ENCODE measurements at regions not wholly inside any gene's neighbourhood (a gene's known extent, or its start where the extent isn't known, plus 50 kb on each side); places are given as distances from the start of the nearest gene placed in this dataset.

DNA sequence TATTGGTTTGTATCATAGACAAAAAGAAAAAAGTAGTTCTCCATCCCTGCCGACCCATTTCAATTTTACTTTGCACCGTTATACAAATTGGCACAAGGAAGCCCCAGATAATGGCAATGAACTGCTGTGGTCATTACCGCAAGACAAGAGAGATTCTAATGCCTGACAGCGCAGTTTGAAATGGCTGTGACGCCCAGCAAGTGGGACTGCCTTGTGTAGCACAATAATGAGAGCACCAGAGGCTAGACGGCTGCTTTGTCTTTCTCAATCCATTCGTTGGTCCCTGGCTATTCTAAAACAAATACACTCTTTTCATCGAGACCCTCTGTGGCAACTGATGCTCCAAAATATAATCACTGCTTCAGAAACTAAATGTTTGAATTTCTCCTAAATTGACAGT, 192.4 kb upstream of the NEIL3 start:
- DNase-seq: no peak

DNA sequence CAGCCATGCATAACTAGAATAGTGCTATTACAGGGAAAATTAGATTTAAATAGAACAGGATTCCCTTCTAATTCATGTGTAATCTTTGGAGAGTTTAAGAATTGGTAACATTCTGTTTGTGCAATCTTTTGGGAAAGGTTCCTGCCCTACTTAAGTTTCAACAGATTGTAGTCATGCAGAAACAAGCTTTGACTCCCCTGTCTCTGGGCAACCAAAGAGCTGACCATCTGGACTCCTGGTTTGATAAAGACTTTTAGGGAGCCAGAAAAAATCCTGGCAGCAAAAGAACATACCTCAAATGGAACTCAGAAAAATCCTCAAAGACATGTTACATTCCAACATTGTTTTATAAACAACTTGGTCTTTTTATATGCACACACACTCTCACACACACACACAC, 191.1 kb upstream of the NEIL3 start:
- DNase-seq: no peak

DNA sequence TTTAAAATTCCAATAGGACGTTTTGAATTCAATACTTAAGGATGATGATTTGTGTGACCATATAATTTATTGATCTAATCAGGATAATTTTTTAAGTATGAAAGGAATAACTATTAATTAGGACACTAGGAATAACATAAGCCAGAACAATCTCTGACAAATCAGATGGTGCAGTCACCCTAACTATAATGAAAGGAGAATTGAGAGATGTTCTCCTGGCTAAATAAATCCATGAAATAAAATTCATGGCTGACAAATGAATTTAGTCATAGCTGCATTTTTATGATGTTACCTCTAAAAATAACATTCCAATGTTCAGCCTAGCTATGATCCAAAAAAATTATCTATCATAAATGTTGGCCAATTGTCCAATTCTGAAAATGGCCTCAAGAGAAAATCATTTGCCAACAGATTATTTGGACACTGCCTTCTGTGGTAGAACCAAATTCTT, 190.6 kb upstream of the NEIL3 start:
- no peak for DNase-seq

DNA sequence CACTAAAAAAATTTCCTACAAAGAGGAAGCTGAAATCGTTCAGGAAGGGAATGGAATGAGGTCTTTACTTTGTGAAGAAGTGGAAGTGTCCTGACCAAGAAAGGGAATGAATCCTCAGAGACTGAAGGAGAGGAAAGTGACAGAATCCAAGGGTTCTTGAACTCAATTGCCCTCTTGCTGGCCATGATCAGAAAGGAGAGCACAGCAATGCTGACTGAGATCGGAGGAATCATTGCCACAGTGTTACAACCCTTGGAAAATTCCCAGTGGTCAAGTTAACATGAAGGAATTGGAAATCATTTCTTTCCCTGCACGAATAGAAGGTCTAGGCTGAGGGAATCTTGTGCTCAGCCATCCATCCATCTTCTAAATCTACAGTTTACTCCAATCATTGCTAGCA, 190.0 kb upstream of the NEIL3 start:
- no peak for DNase-seq

DNA sequence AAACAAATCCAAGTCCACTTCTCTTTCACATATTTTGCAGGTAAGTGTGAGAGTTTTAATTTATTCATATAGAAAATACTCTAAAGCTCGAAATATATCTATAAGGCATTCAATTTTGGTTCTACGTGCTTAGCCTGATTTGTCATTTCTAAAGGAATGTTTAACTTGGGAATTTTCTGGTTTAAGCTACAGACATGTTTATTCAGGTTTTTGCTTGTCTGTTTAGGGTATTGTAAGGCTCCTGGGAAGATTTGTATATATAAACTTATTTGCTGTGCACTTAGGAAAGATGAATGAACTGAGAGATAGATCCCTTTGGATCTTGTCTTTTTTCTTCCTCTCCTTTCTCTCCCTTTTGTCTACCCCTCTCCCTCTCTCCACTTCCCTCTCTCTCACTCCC, 185.9 kb upstream of the NEIL3 start:
- no peak for DNase-seq

DNA sequence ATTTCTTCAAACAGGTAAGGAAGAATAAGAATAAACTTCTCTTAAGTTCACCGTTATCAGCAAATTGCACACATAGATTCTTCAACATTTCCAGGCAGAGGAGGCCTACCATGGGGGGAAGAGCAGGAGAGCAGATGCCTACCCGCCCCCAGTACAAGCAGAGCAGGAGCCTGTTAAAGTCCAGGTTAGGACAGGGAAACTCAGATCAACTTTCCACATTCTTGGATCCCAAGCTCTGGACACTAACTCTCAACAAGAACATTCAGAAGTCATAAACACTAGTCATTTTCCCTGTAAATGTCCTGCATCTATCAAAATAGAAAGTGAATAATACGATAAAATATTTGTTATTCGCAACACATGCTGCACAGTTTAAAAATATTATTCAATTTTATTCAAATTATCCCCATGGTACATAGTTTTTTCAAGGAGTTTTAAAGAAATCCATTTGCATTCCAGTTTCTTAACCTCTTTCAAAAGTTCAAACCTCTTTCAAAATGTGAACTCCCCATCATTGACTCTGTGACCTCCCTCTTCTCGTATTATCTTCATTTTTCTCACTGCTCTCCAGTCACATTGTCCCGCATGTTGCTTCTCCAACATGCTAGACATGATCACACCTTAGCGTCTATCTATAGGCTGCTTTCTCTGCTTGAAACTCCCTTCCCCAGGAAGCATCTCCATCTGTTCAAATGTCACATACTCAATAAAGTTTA, 185.2 kb upstream of the NEIL3 start:
- DNase-seq: no peak

DNA sequence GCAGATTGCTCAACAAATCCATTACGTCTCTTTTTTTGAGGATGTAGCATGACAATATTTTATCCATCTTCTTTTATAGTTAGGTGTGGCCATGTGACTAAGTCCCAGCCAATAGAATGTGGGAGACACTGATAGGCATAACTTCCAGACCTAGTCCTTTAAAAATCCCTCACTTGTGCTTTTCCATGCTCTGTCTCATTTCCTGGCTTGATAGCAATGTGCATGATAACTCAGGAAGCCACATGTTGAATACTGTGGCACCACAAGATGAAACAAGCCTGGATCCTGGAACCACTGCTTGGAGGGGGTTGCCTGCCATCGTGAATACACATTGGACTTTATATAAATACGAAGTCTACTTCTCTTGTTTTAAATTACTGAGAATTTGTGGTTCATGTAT, 184.0 kb upstream of the NEIL3 start:
- DNase-seq: no peak

DNA sequence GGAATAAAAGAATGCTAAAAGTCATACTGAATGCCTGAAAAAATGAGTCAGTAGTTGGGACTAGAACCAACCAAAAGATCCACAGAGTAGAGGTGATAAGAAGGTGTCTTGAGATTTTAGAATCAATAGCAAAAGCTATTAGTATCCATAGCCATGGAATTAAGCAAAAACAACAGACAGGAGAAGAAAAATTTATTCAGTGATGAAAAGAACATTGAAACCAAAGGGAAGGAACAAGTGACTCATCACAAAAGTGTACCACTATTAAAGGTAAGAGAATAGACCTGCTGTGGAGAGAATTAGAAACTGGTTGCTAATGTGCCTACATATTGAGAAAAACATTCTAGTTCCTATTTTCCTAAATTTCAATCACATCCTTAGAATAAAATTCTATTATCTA, 182.0 kb upstream of the NEIL3 start:
- DNase-seq: no peak

DNA sequence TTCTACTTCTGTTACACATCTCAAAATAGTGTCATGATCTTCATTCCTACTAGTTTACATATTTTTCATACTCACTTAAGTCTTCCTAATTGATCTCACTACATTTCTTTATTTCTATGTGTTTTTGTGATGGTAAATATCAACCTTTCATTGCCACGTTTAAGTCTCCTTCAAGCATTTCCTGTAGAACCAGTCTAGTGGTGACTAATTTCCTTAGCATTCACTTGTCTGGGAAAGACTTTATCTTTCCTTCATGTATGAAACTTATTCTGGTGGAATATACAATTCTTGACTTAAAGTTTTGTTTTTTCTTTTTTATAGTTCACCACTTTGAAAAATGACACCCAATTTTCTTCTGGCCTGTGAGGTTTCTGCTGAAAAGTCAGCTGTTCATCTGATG, 181.4 kb upstream of the NEIL3 start:
- no peak for DNase-seq

DNA sequence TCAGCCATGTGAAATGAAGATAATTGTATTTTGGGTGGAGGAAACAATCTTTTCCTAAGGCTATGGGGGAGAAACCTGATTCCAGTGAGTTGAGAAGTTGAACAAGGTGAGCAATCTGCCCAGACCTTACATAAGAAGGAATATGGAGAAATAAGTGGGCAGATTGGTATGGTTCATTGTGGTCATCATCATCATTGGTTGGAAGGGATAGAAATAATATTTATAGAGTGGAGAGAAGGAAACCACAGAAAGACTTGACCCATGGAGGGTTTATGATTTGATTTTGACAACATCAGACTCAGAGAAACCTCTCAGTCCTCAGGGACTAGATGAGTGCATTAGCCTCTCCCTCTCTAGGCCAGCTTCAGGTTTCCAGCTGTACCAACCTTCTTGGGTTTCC, 177.9 kb upstream of the NEIL3 start:
- no peak for DNase-seq

DNA sequence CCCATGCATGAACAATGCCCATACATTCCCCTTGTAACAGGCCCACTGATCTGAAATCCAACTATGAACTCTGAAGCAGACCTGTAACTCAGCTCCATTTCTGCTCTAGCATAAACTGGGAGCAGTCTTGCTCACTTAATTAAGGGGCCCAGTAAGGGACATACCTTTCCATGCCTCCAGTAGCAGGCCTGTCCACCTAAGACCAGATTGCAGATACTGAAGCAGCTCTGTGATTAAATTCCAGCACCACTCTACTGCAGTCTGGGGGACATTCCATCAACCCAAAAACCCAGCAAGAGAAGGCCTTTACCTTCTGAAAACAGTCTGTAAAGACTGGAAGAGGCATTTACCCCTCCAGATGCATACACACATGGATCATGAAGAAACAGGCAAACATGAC, 162.0 kb upstream of the NEIL3 start:
- no peak for DNase-seq

DNA sequence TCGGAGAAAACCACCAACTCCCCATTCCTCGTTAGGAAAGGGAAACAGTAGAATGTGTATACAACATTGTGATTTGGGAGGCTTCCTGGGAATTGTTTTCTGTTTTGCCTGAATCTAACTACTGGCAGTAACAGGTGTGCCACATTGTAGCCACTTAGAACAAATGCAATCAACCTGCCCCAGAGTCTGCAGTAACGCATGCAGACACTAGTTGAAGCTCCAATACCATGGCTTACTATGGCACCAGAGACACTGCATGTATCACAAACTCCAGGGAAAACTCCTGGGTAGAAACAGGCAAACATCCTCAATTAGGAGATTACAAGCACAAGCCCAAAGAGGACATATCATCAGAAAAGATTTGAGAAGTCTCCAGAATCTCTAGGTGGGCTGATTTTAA, 154.2 kb upstream of the NEIL3 start:
- no peak for DNase-seq

DNA sequence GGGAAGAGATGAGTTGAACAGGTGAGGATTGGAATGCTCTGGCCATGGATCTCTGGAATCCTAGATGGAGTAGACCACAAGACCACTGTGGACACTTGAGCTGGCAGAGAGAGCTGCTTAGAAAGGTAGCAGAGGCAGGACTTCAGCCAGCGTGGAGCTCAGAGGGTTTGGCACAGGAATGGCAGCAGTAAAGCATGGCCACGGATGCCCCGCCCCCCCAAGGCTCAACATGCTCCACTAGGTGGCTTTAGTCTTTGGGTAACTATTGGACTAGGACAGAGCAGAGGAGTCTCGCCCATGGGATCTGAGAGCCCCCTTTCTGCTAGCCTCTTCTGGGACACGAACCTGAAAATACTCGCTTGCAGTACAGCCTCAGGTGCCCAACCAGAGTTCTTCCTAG, 150.1 kb upstream of the NEIL3 start:
- no peak for DNase-seq

DNA sequence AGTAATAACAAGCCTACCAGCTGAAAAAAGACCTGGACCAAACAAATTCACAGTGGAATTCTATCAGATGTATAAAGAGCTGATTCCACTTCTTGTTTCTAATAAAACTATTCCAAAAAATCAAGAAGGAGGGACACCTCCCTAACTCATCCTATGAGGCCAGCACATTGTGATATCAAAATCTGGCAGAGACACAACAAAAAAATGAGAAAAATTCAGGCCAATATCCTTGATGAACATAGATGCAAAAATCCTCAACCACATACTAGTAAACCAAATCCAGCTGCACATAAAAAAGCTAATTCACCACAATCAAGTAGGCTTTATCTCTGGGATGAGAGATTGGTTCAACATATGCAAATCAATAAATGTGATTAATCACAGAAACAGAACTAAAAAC, 147.9 kb upstream of the NEIL3 start:
- DNase-seq: no peak

DNA sequence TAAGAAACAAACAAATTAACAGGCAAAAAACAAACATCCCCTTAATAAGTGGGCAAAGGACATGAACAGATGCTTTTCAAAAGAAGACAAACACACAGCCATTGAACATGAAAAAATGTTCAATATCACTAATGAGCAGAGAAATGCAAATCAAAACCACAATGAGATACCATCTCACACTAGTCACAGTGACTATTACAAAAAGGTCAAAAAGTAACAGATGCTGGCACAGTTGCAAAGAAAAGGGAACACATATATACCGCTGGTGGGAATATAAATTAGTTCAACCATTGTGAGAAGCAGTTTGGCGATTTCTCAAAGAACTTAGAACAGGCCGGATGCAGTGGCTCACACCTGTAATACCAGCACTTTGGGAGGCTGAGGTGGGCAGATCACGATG, 146.1 kb upstream of the NEIL3 start:
- DNase-seq: no peak

DNA sequence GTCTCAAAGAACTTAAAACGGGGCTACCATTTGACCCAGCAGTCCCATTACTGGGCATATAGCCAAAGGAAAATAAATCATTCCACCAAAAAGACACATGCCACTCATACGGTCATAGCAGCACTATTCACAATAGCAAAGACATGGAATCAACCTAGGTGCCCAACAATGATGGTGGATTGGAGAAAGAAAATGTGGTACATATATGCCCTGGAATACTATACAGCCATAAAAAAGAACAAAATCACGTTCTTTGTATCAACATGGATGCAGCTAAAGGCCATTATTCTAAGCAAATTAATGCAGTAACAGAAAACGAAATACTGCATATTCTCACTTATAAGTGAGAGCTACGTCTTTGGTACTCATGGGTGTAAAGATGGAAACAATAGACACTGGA, 138.1 kb upstream of the NEIL3 start:
- DNase-seq: no peak

DNA sequence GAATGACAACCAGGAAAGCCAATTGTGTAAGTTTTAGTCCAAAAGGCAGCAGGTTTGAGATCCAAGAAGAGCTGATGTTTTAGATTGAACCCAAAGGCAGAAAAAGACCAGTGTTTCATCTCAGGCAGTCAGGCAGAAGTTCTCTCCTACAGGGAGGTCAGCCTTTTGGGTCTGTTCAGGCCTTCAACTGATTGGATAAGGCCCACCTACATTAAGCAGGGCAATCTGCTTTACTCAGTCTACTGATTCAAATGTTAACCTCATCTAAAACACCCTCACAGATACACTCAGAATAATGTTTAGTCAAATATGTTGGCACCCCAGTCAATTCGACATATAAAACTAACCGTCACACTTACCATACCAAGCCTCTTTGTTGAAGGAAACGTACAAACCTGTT, 134.2 kb upstream of the NEIL3 start:
- DNase-seq: no peak

DNA sequence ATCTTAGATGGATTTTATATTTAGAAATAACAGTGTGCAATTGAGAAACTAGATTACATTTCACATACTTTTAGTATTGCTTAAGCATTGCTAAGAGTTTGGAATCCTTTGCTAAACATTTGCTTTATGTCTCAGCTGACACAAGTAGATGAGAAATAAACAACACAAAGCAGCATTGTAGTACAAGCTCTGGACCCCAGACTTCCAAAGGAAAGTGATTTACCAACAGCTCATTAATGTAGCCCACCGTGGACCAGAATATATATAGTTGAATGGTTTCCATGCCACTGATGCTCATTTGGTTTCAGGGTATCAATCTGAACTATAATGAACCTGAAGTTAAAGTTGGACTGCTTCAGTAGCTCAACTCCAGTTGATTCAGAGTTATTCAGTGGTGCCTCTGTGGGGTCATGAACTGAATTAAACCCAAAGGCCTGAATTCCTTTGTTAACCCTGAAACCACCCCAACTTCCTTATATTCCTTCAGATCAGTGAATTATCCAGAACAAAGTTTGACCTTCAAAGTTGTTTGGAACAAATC, 132.1 kb upstream of the NEIL3 start:
- no peak for DNase-seq

DNA sequence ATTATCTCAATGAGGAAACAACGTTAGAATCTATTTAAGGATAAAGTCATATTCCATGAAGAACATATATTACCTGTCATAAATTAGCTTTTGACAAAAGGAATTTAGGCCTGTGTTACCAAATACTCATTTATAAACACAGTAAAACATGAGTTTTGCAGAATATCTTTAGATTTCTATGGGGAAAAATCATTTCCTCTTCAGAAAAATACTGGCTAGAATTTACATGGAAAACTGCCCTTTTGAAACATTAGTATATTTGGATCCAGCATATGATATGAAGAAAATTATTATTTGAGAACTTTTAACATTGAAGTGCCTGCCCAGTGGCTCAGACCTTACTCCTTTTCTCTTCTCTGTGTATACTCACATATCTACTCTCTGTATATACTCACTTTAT, 131.4 kb upstream of the NEIL3 start:
- no peak for DNase-seq

DNA sequence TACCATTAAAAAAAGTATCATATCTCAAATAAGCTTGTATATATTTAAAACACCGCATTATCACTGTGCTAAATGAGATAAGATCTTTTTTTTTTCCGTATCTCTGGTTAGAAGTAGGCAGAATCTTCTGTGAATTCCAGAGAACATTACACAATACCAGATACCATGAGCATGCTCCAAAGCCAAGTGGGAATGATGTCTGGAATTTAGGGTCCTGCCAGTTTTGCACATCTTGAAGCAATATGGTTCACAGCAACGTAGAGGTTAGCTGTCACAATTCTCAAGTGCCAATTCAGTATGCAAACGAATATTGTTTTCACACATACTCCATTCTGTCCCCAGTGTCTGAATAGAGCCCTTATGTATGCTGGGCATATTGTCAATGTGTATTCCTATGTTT, 127.5 kb upstream of the NEIL3 start:
- DNase-seq: no peak

DNA sequence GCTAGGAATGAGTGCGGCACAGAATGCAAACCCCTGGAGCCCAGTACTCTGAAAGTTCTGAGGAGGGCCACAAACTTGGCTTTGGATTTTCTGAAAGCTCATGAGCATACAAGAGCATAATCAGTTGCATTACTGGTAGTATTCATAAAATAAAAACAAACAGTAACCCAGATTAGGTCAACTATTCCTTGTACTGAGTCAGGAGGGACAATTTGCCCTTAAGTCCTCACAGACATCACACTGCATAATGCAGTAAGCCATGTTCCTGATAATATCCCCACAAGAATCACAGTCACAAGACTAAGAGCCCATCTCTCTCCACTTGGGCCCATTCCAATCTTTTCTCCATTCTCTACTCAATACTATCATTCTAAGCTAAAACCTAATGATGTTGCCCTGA, 126.9 kb upstream of the NEIL3 start:
- DNase-seq: no peak

DNA sequence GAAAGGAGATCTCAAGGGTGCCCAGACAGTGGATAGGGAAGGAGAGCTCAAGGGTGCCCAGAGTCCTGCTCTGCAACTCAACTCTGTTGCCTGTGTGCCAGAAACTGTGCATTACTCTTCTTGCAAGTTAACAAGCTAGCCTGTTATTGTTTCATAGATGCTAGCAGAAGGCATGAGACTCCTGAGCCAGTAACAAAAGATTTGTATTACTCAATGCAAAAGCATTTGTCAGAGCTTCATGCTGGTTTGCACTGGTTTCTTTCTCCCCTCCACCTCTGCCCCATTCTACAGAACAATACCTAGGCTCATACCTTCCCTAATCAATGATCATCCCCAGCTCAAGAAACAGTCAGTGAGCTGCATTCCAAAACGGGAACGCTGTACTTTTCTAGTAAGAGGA, 124.5 kb upstream of the NEIL3 start:
- DNase-seq: no peak

DNA sequence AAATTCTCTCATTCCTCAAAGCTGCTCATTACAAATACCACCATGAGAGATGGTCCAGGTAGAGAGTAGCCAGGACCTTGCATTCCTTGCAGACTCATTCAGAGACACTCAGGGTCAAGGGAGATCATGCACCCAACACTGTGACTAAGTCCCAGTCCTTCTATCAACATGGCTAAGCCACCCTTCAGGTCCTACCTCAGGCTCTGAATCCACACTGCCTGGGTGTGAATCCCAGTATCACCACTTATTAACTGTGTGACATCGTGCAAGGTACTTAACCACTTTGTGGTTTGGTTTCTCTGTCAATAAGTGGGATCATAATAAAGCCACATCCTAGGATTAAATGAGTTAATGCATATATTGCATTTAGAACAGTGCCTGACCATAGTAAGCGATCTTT, 124.1 kb upstream of the NEIL3 start:
- no peak for DNase-seq

DNA sequence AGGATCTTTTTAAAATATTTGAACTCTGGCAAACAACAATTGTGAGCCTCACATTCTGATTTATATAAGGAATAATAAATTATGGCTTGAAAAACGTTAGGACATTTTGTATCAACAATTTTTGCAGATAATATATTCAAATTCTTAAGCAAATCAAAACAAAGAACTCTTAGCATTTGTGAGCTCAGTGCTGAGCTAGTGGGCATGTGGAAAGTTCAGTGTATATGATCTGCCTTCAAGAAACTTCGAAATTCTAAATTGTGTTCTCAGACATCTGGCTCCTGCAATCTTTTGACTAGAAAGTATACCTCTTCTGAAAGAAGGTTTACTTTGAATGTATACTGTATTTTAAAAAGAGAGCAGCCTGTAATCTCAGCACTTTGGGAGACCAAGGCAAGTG, 122.3 kb upstream of the NEIL3 start:
- DNase-seq: no peak

DNA sequence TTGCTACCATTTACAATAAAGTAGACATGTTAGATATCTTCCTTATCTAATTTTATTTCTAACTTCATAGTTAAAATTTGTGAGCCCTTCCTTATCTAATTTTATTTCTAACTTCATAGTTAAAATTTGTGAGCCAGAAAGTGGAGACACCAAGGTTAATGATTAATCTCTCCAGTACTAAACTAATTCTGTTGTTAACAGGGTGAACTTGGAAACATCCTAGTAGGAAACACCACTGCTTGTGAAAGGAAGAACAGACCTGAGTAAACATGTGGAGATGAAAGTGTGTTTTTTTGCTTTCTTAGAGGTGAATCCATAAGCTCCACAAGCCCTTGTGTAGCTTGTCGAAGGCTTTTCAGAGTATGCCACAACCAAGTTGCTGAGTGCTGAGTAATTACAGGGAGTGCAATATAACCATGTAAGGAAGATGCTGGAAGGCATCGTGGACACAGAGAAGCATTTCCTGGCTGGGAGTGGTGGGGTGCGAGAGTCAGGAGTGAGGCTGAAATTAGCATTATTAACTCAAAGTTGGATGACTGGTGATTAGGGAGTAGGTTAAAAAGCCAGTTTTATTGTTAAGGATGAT, 118.6 kb upstream of the NEIL3 start:
- no peak for DNase-seq

Measured in CD4-positive, alpha-beta T cell treated with Interleukin-4 for 1 hour (primary cell).